ENCODE measurements at regions not wholly inside any gene's neighbourhood (a gene's known extent, or its start where the extent isn't known, plus 50 kb on each side); places are given as distances from the start of the nearest gene placed in this dataset.

- no peak for DNase-seq
- H3K27me3 ChIP-seq, result peaks cover 0 to 7% (median 0%) of the 10 kb centered on the region in 4 donors
- H3K36me3 ChIP-seq, result no peaks in the 10 kb centered on the region
- H3K9me3 ChIP-seq, result no peaks in the 10 kb centered on the region
- intact Hi-C loops (cut with DNase I), result no loop called here
- no peak overlapping the region for H3K27ac ChIP-seq
- no peak overlapping the region for H3K4me3 ChIP-seq
- no peaks in the 10 kb centered on the region for H3K4me1 ChIP-seq
- TF ChIP-seq, protein P1, sequence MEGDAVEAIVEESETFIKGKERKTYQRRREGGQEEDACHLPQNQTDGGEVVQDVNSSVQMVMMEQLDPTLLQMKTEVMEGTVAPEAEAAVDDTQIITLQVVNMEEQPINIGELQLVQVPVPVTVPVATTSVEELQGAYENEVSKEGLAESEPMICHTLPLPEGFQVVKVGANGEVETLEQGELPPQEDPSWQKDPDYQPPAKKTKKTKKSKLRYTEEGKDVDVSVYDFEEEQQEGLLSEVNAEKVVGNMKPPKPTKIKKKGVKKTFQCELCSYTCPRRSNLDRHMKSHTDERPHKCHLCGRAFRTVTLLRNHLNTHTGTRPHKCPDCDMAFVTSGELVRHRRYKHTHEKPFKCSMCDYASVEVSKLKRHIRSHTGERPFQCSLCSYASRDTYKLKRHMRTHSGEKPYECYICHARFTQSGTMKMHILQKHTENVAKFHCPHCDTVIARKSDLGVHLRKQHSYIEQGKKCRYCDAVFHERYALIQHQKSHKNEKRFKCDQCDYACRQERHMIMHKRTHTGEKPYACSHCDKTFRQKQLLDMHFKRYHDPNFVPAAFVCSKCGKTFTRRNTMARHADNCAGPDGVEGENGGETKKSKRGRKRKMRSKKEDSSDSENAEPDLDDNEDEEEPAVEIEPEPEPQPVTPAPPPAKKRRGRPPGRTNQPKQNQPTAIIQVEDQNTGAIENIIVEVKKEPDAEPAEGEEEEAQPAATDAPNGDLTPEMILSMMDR (IDR thresholded peaks at IDR 0.05), result no peak
- TF ChIP-seq POLR2A (IDR thresholded peaks at IDR 0.05), result no peak
- WGBS, 2 donors, result 77 to 83% methylated on average over 9 of the region's 9 CpGs
Observed at GRCh38 chr5:3654515-3654914, 58.9 kb downstream of the IRX1 start.

GRCh38 chr5:3656803-3657202 lies 61.2 kb downstream of the IRX1 start:
- DNase-seq, result no peak
- TF ChIP-seq POLR2A (IDR thresholded peaks at IDR 0.05), result no peak
- TF ChIP-seq, protein P1 (IDR thresholded peaks at IDR 0.05), result no peak
- Histone ChIP-seq H3K9me3 (no peaks in the 10 kb centered on the region), H3K4me1 (no peaks in the 10 kb centered on the region), H3K27ac (no peak overlapping the region), H3K36me3 (no peaks in the 10 kb centered on the region), H3K27me3 (no peaks in the 10 kb centered on the region), H3K4me3 (no peak overlapping the region)
- intact Hi-C loops (cut with DNase I), result no loop called here
- 59 to 66% methylated on average over 4 to 6 of the region's 7 CpGs for WGBS, 2 donors

DNA sequence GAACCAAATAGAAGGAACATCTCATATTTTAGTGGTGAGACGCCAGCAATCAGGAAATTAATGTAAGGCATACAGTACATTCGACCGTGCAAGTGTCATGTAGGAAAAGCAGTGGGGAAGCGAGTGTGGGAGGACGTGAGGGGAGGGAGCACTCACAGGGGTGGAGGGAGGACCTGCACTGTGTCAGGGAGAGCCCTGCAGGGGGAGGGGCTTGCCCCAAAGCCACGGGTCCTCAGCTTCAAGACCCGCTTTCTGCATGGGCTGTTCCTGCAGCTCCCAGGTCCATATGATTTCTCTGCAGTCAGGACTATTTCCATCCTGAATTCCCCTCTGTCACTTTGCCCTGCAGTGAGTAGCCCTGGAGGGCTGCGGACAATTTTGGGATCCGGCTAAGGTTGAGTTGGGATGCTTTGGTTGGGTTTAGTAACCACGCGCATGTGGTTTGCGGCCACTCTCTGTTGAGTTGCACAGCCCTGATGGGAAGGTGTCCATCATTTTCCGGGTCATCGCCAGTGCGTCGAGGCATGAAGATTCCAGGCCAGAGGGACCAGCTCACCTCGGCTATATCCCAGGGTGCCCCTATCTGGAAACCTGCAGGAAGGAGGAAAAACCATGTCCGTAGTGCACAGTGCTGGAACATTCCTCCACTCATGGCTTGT lies 61.9 kb downstream of the IRX1 start:
- no peaks in the 10 kb centered on the region for H3K9me3 ChIP-seq
- intact Hi-C loops (cut with DNase I), result no loop called here
- H3K36me3 ChIP-seq, result no peaks in the 10 kb centered on the region
- 77 to 78% methylated on average over 11 to 18 of the region's 18 CpGs for WGBS, 2 donors
- H3K27ac ChIP-seq, result no peak overlapping the region
- no peak for DNase-seq
- no peak overlapping the region for H3K4me3 ChIP-seq
- H3K27me3 ChIP-seq, result no peaks in the 10 kb centered on the region
- no peaks in the 10 kb centered on the region for H3K4me1 ChIP-seq
- no peak for TF ChIP-seq POLR2A (IDR thresholded peaks at IDR 0.05)
- TF ChIP-seq, protein P1 (IDR thresholded peaks at IDR 0.05), result no peak

- no peaks in the 10 kb centered on the region for H3K9me3 ChIP-seq
- no peak for TF ChIP-seq POLR2A (IDR thresholded peaks at IDR 0.05)
- TF ChIP-seq, protein P1 (IDR thresholded peaks at IDR 0.05), result no peak
- no peak overlapping the region for H3K4me3 ChIP-seq
- no peaks in the 10 kb centered on the region for H3K36me3 ChIP-seq
- DNase-seq, result no peak
- WGBS, 2 donors, result 80 to 83% methylated on average over 6 to 8 of the region's 10 CpGs
- H3K27me3 ChIP-seq, result no peaks in the 10 kb centered on the region
- intact Hi-C loops (cut with DNase I), result no loop called here
- H3K4me1 ChIP-seq, result no peaks in the 10 kb centered on the region
- H3K27ac ChIP-seq, result no peak overlapping the region
Observed at GRCh38 chr5:3658929-3659328, 63.3 kb downstream of the IRX1 start.

DNA sequence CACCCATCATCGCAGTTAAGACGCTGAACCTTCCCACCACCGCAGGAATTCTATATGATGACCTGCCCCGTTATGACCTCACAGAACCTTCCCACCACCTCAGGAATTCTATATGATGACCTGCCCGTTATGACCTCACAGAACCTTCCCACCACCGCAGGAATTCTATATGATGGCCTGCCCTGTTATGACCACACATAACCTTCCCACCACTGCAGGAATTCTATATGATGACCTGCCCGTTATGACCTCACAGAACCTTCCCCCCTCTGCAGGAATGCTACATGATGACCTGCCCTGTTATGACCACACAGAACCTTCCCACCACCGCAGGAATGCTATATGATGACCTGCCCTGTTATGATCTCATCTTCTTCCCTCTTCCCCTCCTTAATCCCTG lies 64.3 kb downstream of the IRX1 start:
- no peak for TF ChIP-seq POLR2A (IDR thresholded peaks at IDR 0.05)
- TF ChIP-seq, protein P1 (IDR thresholded peaks at IDR 0.05), result no peak
- Histone ChIP-seq H3K36me3 (no peaks in the 10 kb centered on the region), H3K27me3 (no peaks in the 10 kb centered on the region), H3K4me1 (no peaks in the 10 kb centered on the region), H3K4me3 (no peak overlapping the region), H3K9me3 (no peaks in the 10 kb centered on the region), H3K27ac (no peak overlapping the region)
- WGBS, 2 donors, result 62 to 73% methylated on average over 8 of the region's 8 CpGs
- intact Hi-C loops (cut with DNase I), result no loop called here
- DNase-seq, result no peak

Data from esophagus squamous epithelium (tissue), 5 donors.